Esophagus squamous epithelium (tissue), 5 donors: ENCODE measurements at regions not wholly inside any gene's neighbourhood (a gene's known extent, or its start where the extent isn't known, plus 50 kb on each side); places are given as distances from the start of the nearest gene placed in this dataset.

Experiments
- DNase-seq: peaks from one replicate; lab custom pipeline; 2025; lab: John Stamatoyannopoulos, UW
- H3K27ac ChIP-seq, 4 donors: fragments of 200-600 bp; sonication (generic); one replicate each; pipeline ENCODE4 v1.5.1; 2016 to 2019; ENCODE audit warnings: mild to moderate bottlenecking in 1 of 4
- H3K27me3 ChIP-seq, 4 donors: fragments of 200-600 bp; sonication (generic); 1 replicate in 3 of 4; 2 replicates in 1 of 4; pipeline versions ENCODE4 v1.5.1 to v1.6.0; 2017 to 2021; ENCODE audit warnings: antibody characterized with exemption in 1 of 4
- H3K36me3 ChIP-seq, 3 donors: fragments of 200-600 bp; sonication (generic); one replicate each; pipeline ENCODE4 v1.5.1; 2016 to 2019
- H3K4me1 ChIP-seq, 3 donors: fragments of 200-600 bp; sonication (generic); one replicate each; pipeline ENCODE4 v1.5.1; 2017 to 2019
- H3K4me3 ChIP-seq, 4 donors: fragments of 200-600 bp; sonication (generic); 1 replicate in 3 of 4; 2 replicates in 1 of 4; pipeline ENCODE4 v1.5.1; 2016 to 2019; ENCODE audit warnings: mild to moderate bottlenecking in 2 of 4, moderate library complexity in 1 of 4
- H3K9me3 ChIP-seq, 3 donors: fragments of 200-600 bp; sonication (generic); one replicate each; pipeline ENCODE4 v1.5.1; 2016 to 2019
- POLR2A ChIP-seq, 4 donors: fragments of 450-650 bp; IDR thresholded peaks; one replicate each; pipeline ENCODE4 v1.6.1; 2017; ENCODE audit warnings: antibody characterized with exemption in 4 of 4, mild to moderate bottlenecking in 4 of 4, moderate library complexity in 3 of 4
- WGBS, 2 donors: methylation state at CpG; one replicate each; pipeline ENCODE4 v1.1.5; 2018; 5-methylcytosine and 5-hydroxymethylcytosine counted together
- intact Hi-C: fragments of 100-400 bp; cut with DNase I; formaldehyde crosslinking; loops from one replicate; pipeline ENCODE4 v1.15.0; 2022
- small RNA-seq, 4 donors: library from RNA; depleted of rRNA; stranded (forward); fragments of <200 nt; gene quantifications; one replicate each; pipeline ENCODE3, GENCODE V24; 2016
- TF ChIP-seq, protein P1 (sequence below), 6 experiments: fragments of 450-650 bp in 4 of 6; fragments of 200-600 bp in 2 of 6; sonication (generic) in 2 of 6; IDR thresholded peaks; one replicate each; pipeline ENCODE4 v1.5.1; 2016 to 2019; ENCODE audit warnings: antibody characterized with exemption in 6 of 6, mild to moderate bottlenecking in 4 of 6, moderate library complexity in 4 of 6
- donor health status: DM: yes; HTN: yes; CAD: no.

DNA sequence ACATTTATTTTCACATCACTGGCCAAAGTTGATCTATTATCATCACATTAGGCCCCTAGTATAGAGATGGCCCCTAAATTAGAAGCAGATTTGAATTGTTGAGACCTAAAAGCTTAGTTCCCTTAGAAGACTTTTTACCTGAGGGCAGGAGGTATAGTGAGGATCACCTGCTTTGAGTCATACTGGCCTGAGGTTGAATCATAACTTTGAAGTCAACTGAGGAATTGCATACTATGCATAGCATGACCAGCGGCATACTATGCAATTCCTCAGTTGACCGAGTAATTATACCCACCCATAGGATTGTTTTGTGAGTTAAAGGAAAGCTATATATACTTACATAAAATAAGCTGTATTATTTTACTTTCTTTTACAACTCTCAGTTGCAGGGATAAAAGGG is 50.3 kb upstream of the DPH5 start:
- no peak for DNase-seq
- 76 to 87% methylated on average over 2 of the region's 2 CpGs for WGBS, 2 donors

More for the DNA sequence above, 50.3 kb upstream of the DPH5 start:
- intact Hi-C loops: no loop called here
- no peaks in the 10 kb centered on the region for H3K4me1 ChIP-seq
- no peak for TF ChIP-seq POLR2A (IDR thresholded peaks at IDR 0.05)
- TF ChIP-seq, protein P1, sequence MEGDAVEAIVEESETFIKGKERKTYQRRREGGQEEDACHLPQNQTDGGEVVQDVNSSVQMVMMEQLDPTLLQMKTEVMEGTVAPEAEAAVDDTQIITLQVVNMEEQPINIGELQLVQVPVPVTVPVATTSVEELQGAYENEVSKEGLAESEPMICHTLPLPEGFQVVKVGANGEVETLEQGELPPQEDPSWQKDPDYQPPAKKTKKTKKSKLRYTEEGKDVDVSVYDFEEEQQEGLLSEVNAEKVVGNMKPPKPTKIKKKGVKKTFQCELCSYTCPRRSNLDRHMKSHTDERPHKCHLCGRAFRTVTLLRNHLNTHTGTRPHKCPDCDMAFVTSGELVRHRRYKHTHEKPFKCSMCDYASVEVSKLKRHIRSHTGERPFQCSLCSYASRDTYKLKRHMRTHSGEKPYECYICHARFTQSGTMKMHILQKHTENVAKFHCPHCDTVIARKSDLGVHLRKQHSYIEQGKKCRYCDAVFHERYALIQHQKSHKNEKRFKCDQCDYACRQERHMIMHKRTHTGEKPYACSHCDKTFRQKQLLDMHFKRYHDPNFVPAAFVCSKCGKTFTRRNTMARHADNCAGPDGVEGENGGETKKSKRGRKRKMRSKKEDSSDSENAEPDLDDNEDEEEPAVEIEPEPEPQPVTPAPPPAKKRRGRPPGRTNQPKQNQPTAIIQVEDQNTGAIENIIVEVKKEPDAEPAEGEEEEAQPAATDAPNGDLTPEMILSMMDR (IDR thresholded peaks at IDR 0.05): no peak
- no peaks in the 10 kb centered on the region for H3K27me3 ChIP-seq
- H3K9me3 ChIP-seq: no peaks in the 10 kb centered on the region
- H3K4me3 ChIP-seq: no peak overlapping the region
- H3K36me3 ChIP-seq: peaks cover 0 to 14% (median 0%) of the 10 kb centered on the region in 3 donors
- H3K27ac ChIP-seq: no peak overlapping the region

Small RNA genes lying in the stretch of these regions (small RNA-seq; reads per million reads assigned to genes)
- 0 reads per million in 4 donors for gene RF00424
